ENCODE measurements at regions not wholly inside any gene's neighbourhood (a gene's known extent, or its start where the extent isn't known, plus 50 kb on each side); places are given as distances from the start of the nearest gene placed in this dataset.

- Histone ChIP-seq H3K36me3 (ENCODE audit: insufficient read depth) (no peaks in the 10 kb centered on the region), H2AFZ (ENCODE audit: low read depth) (no peak overlapping the region), H3K4me2 (no peak overlapping the region), H3K4me1 (ENCODE audit: low read depth, poor library complexity, severe bottlenecking) (no peaks in the 10 kb centered on the region), H3K4me3 (IDR thresholded peaks at IDR 0.05; ENCODE audit: insufficient read depth, low read depth, low read length) (no peak overlapping the region), H3K79me2 (ENCODE audit: insufficient read depth, low read depth) (no peaks in the 10 kb centered on the region), H4K20me1 (ENCODE audit: insufficient read depth) (no peaks in the 10 kb centered on the region), H3K9ac (no peak overlapping the region), H3K27me3 (ENCODE audit: insufficient read depth, low read depth) (no peaks in the 10 kb centered on the region), H3K27ac (no peak overlapping the region)
- no peak for TF ChIP-seq CTCF (conservative IDR thresholded peaks at IDR 0.05; ENCODE audit: low read depth, low read length)
These were observed 288.8 kb downstream of the KIF2B start for GRCh38 chr17:54111576-54111975.

GRCh38 chr17:54117452-54117851 lies 294.7 kb downstream of the KIF2B start:
- Histone ChIP-seq H3K27ac (no peak overlapping the region), H3K4me1 (ENCODE audit: low read depth, poor library complexity, severe bottlenecking) (no peaks in the 10 kb centered on the region), H2AFZ (ENCODE audit: low read depth) (no peak overlapping the region), H3K79me2 (ENCODE audit: insufficient read depth, low read depth) (no peaks in the 10 kb centered on the region), H3K4me3 (IDR thresholded peaks at IDR 0.05; ENCODE audit: insufficient read depth, low read depth, low read length) (no peak overlapping the region), H4K20me1 (ENCODE audit: insufficient read depth) (no peaks in the 10 kb centered on the region), H3K27me3 (ENCODE audit: insufficient read depth, low read depth) (no peaks in the 10 kb centered on the region), H3K4me2 (no peak overlapping the region), H3K9ac (no peak overlapping the region), H3K36me3 (ENCODE audit: insufficient read depth) (no peaks in the 10 kb centered on the region)
- TF ChIP-seq CTCF (conservative IDR thresholded peaks at IDR 0.05; ENCODE audit: low read depth, low read length), result no peak

GRCh38 chr17:54124456-54124855 lies 301.7 kb downstream of the KIF2B start:
- Histone ChIP-seq H3K36me3 (ENCODE audit: insufficient read depth) (no peaks in the 10 kb centered on the region), H3K27me3 (ENCODE audit: insufficient read depth, low read depth) (no peaks in the 10 kb centered on the region), H3K27ac (no peak overlapping the region), H3K9ac (no peak overlapping the region), H2AFZ (ENCODE audit: low read depth) (no peak overlapping the region), H3K4me2 (no peak overlapping the region), H3K4me3 (IDR thresholded peaks at IDR 0.05; ENCODE audit: insufficient read depth, low read depth, low read length) (no peak overlapping the region), H3K79me2 (ENCODE audit: insufficient read depth, low read depth) (no peaks in the 10 kb centered on the region), H4K20me1 (ENCODE audit: insufficient read depth) (no peaks in the 10 kb centered on the region), H3K4me1 (ENCODE audit: low read depth, poor library complexity, severe bottlenecking) (no peaks in the 10 kb centered on the region)
- no peak for TF ChIP-seq CTCF (conservative IDR thresholded peaks at IDR 0.05; ENCODE audit: low read depth, low read length)

GRCh38 chr17:54153423-54153822 lies 330.7 kb downstream of the KIF2B start:
- Histone ChIP-seq H3K4me2 (no peak overlapping the region), H2AFZ (ENCODE audit: low read depth) (no peak overlapping the region), H3K36me3 (ENCODE audit: insufficient read depth) (no peaks in the 10 kb centered on the region), H3K4me1 (ENCODE audit: low read depth, poor library complexity, severe bottlenecking) (no peaks in the 10 kb centered on the region), H3K27me3 (ENCODE audit: insufficient read depth, low read depth) (no peaks in the 10 kb centered on the region), H3K27ac (no peak overlapping the region), H4K20me1 (ENCODE audit: insufficient read depth) (no peaks in the 10 kb centered on the region), H3K9ac (no peak overlapping the region), H3K4me3 (IDR thresholded peaks at IDR 0.05; ENCODE audit: insufficient read depth, low read depth, low read length) (no peak overlapping the region), H3K79me2 (ENCODE audit: insufficient read depth, low read depth) (no peaks in the 10 kb centered on the region)
- no peak for TF ChIP-seq CTCF (conservative IDR thresholded peaks at IDR 0.05; ENCODE audit: low read depth, low read length)

- H3K4me3 ChIP-seq (IDR thresholded peaks at IDR 0.05; ENCODE audit: insufficient read depth, low read depth, low read length), result no peak overlapping the region
- no peaks in the 10 kb centered on the region for H3K27me3 ChIP-seq (ENCODE audit: insufficient read depth, low read depth)
- no peak for TF ChIP-seq CTCF (conservative IDR thresholded peaks at IDR 0.05; ENCODE audit: low read depth, low read length)
- H3K27ac ChIP-seq, result no peak overlapping the region
- H3K79me2 ChIP-seq (ENCODE audit: insufficient read depth, low read depth), result no peaks in the 10 kb centered on the region
- H3K9ac ChIP-seq, result no peak overlapping the region
- no peaks in the 10 kb centered on the region for H3K36me3 ChIP-seq (ENCODE audit: insufficient read depth)
- no peak overlapping the region for H2AFZ ChIP-seq (ENCODE audit: low read depth)
- H3K4me2 ChIP-seq, result no peak overlapping the region
- H4K20me1 ChIP-seq (ENCODE audit: insufficient read depth), result no peaks in the 10 kb centered on the region
- H3K4me1 ChIP-seq (ENCODE audit: low read depth, poor library complexity, severe bottlenecking), result no peaks in the 10 kb centered on the region
These were observed 334.8 kb downstream of the KIF2B start for GRCh38 chr17:54157542-54157941.

Data from KMS-11 (cell line).